ENCODE measurements at regions not wholly inside any gene's neighbourhood (a gene's known extent, or its start where the extent isn't known, plus 50 kb on each side); places are given as distances from the start of the nearest gene placed in this dataset.

DNA sequence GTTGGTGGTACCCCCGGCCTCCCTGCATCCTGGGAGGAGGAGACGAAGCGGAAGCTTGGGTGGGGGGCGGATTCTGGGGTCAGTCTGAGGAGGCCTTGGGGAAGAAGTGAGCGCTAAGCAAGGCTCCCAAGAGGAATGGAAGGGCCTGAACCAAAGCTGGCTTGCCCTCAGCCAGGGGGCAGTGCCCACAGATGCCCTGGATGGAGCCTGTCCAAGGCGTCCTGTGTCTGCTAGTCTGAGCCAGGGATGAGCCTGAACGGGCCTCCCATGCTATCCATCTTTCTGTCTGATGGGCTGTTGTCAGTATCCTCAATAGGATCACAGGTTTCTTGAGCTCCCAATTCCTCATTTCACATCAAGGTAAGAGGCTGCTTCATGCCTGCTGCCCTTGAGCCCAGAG, 122.3 kb upstream of the LHX1 start (continued):
- TF ChIP-seq, protein P1, sequence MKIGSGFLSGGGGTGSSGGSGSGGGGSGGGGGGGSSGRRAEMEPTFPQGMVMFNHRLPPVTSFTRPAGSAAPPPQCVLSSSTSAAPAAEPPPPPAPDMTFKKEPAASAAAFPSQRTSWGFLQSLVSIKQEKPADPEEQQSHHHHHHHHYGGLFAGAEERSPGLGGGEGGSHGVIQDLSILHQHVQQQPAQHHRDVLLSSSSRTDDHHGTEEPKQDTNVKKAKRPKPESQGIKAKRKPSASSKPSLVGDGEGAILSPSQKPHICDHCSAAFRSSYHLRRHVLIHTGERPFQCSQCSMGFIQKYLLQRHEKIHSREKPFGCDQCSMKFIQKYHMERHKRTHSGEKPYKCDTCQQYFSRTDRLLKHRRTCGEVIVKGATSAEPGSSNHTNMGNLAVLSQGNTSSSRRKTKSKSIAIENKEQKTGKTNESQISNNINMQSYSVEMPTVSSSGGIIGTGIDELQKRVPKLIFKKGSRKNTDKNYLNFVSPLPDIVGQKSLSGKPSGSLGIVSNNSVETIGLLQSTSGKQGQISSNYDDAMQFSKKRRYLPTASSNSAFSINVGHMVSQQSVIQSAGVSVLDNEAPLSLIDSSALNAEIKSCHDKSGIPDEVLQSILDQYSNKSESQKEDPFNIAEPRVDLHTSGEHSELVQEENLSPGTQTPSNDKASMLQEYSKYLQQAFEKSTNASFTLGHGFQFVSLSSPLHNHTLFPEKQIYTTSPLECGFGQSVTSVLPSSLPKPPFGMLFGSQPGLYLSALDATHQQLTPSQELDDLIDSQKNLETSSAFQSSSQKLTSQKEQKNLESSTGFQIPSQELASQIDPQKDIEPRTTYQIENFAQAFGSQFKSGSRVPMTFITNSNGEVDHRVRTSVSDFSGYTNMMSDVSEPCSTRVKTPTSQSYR (CRISPR knock-in tag; IDR thresholded peaks at IDR 0.05) = no peak

- peaks cover 42% of the 10 kb centered on the region for H3K4me1 Mint-ChIP-seq
- POLR2A ChIA-PET = no interaction called here
- CTCF ChIA-PET = interaction anchor here (1.4 kb wide), 1 partner anchor 25 kb away, joined by 4 read pairs; no protein-coding TSS in a partner anchor
- no peaks in the 10 kb centered on the region for H3K9me3 Mint-ChIP-seq
- DNase-seq (ENCODE audit: low spot score) = no peak
- no peaks in the 10 kb centered on the region for H3K36me3 Mint-ChIP-seq
- no peak overlapping the region for H3K27ac Mint-ChIP-seq
- no peak for ATAC-seq
- peaks cover 22% of the 10 kb centered on the region for H3K27me3 Mint-ChIP-seq (ENCODE audit: low read depth)
- no peak overlapping the region for H3K4me3 Mint-ChIP-seq
- TF ChIP-seq, protein P2, sequence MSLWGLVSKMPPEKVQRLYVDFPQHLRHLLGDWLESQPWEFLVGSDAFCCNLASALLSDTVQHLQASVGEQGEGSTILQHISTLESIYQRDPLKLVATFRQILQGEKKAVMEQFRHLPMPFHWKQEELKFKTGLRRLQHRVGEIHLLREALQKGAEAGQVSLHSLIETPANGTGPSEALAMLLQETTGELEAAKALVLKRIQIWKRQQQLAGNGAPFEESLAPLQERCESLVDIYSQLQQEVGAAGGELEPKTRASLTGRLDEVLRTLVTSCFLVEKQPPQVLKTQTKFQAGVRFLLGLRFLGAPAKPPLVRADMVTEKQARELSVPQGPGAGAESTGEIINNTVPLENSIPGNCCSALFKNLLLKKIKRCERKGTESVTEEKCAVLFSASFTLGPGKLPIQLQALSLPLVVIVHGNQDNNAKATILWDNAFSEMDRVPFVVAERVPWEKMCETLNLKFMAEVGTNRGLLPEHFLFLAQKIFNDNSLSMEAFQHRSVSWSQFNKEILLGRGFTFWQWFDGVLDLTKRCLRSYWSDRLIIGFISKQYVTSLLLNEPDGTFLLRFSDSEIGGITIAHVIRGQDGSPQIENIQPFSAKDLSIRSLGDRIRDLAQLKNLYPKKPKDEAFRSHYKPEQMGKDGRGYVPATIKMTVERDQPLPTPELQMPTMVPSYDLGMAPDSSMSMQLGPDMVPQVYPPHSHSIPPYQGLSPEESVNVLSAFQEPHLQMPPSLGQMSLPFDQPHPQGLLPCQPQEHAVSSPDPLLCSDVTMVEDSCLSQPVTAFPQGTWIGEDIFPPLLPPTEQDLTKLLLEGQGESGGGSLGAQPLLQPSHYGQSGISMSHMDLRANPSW (CRISPR knock-in tag; conservative IDR thresholded peaks at IDR 0.05; ENCODE audit: low read depth) = no peak
- no peak for TF ChIP-seq CREB1 (CRISPR knock-in tag; IDR thresholded peaks at IDR 0.05)
- no peak for TF ChIP-seq SOX15 (CRISPR knock-in tag; IDR thresholded peaks at IDR 0.05)
- TF ChIP-seq ZNF121 (CRISPR knock-in tag; IDR thresholded peaks at IDR 0.05) = no peak
- no peak for TF ChIP-seq ATF1 (CRISPR knock-in tag; IDR thresholded peaks at IDR 0.05)
- no peak for TF ChIP-seq CBFB (CRISPR knock-in tag; IDR thresholded peaks at IDR 0.05; ENCODE audit: low read depth)
- TF ChIP-seq HMGA2 (CRISPR knock-in tag; IDR thresholded peaks at IDR 0.05) = no peak
- no peak for TF ChIP-seq JUN (CRISPR knock-in tag; IDR thresholded peaks at IDR 0.05)
- TF ChIP-seq FOXJ3 (CRISPR knock-in tag; IDR thresholded peaks at IDR 0.05; ENCODE audit: borderline replicate concordance) = no peak
- TF ChIP-seq, protein P3, sequence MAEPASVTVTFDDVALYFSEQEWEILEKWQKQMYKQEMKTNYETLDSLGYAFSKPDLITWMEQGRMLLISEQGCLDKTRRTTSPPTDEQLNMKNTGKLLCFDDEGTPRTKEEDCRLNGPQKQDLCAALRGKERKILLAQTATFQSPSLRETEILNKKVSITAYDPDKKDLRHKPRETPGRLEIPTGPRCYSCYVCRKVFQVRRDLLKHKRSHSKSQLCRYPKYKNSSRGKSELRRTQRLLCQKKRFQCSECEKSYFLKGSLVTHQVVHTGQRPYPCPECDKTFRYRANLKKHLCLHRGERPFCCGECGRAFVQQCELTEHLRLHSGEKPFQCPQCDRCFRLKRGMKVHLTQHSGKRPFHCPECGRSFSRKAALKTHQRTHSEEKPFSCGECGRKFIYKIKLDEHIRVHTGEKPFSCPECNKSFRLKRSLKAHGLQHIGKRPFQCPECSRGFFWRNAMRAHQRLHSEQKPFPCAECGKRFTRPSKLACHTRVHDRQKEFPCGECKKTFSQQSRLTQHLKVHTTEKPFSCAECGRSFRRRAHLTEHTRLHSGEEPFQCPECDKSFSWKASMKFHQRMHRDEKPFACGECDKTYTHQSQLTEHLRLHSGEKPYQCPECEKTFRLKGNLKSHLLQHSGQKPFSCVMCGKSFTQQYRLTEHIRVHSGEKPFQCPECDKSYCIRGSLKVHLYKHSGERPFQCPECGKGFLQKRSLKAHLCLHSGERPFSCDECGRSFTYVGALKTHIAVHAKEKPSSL (CRISPR knock-in tag; conservative IDR thresholded peaks at IDR 0.05) = no peak
- no peak for TF ChIP-seq RORB (CRISPR knock-in tag; IDR thresholded peaks at IDR 0.05)
- TF ChIP-seq, protein P4, sequence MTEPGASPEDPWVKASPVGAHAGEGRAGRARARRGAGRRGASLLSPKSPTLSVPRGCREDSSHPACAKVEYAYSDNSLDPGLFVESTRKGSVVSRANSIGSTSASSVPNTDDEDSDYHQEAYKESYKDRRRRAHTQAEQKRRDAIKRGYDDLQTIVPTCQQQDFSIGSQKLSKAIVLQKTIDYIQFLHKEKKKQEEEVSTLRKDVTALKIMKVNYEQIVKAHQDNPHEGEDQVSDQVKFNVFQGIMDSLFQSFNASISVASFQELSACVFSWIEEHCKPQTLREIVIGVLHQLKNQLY (CRISPR knock-in tag; IDR thresholded peaks at IDR 0.05) = no peak
- TF ChIP-seq ZMAT4 (CRISPR knock-in tag; IDR thresholded peaks at IDR 0.05) = no peak
- TF ChIP-seq ETV6 (CRISPR knock-in tag; IDR thresholded peaks at IDR 0.05) = no peak
- TF ChIP-seq, protein P5, sequence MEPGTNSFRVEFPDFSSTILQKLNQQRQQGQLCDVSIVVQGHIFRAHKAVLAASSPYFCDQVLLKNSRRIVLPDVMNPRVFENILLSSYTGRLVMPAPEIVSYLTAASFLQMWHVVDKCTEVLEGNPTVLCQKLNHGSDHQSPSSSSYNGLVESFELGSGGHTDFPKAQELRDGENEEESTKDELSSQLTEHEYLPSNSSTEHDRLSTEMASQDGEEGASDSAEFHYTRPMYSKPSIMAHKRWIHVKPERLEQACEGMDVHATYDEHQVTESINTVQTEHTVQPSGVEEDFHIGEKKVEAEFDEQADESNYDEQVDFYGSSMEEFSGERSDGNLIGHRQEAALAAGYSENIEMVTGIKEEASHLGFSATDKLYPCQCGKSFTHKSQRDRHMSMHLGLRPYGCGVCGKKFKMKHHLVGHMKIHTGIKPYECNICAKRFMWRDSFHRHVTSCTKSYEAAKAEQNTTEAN (CRISPR knock-in tag; IDR thresholded peaks at IDR 0.05) = no peak
- TF ChIP-seq NFYB (CRISPR knock-in tag; conservative IDR thresholded peaks at IDR 0.05; ENCODE audit: low read depth) = no peak
- TF ChIP-seq, protein P6, sequence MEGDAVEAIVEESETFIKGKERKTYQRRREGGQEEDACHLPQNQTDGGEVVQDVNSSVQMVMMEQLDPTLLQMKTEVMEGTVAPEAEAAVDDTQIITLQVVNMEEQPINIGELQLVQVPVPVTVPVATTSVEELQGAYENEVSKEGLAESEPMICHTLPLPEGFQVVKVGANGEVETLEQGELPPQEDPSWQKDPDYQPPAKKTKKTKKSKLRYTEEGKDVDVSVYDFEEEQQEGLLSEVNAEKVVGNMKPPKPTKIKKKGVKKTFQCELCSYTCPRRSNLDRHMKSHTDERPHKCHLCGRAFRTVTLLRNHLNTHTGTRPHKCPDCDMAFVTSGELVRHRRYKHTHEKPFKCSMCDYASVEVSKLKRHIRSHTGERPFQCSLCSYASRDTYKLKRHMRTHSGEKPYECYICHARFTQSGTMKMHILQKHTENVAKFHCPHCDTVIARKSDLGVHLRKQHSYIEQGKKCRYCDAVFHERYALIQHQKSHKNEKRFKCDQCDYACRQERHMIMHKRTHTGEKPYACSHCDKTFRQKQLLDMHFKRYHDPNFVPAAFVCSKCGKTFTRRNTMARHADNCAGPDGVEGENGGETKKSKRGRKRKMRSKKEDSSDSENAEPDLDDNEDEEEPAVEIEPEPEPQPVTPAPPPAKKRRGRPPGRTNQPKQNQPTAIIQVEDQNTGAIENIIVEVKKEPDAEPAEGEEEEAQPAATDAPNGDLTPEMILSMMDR (IDR thresholded peaks at IDR 0.05) = no peak
- no peak for TF ChIP-seq ZNF416 (CRISPR knock-in tag; IDR thresholded peaks at IDR 0.05)
- no peak for TF ChIP-seq ATF6 (CRISPR knock-in tag; IDR thresholded peaks at IDR 0.05)
Measured at GRCh38 chr17:36816214-36816906, 120.9 kb upstream of the LHX1 start.

Data from WTC11 (cell line).